HepG2 (cell line): ENCODE measurements at regions not wholly inside any gene's neighbourhood (a gene's known extent, or its start where the extent isn't known, plus 50 kb on each side); places are given as distances from the start of the nearest gene placed in this dataset.

Experiments used
- ATAC-seq: fragments of 200-7000 bp; cut with Tn5 transposase; 3 replicates; pipeline ENCODE4 v1.9.1; 2020; ENCODE audit warnings: mild to moderate bottlenecking, moderate library complexity
- BruUV-seq: library from RNA; stranded (reverse); fragments of 400-500 nt; replicated peaks from 2 replicates; lab custom pipeline; 2021; lab: Mats Ljungman, UMichigan
- CTCF ChIA-PET: fragments of 300-600 bp; formaldehyde crosslinking; extraction: SDS; loops from one replicate; lab custom pipeline; 2021; ENCODE audit warnings: low total read pairs, inconsistent platforms, low intra/inter-chr PET ratio; lab: Yijun Ruan, JAX
- POLR2A ChIA-PET: fragments of 350-600 bp; sonication (Branson Sonifier 250); formaldehyde crosslinking; loops from one replicate; lab custom pipeline; 2020; ENCODE audit warnings: antibody characterized with exemption, inconsistent platforms; lab: Yijun Ruan, JAX
- DNase-seq: peaks from one replicate; pipeline ENCODE4 v3.0.0-alpha.2; 2015; ENCODE audit warnings: low spot score
- FAIRE-seq: peaks from 3 replicates; lab custom pipeline; 2011; peaks lifted over from hg19 to GRCh38; lab: Jason Lieb, UNC
- H2AFZ ChIP-seq: one replicate; pipeline ENCODE4 v1.6.1; 2011; ENCODE audit warnings: low read length, inconsistent platforms
- H3K27ac ChIP-seq: fragments of 300-600 bp; 3 replicates; pipeline ENCODE4 v1.8.0; 2011; ENCODE audit warnings: mixed run types, mild to moderate bottlenecking, mixed read lengths, low read length, inconsistent platforms; ENCODE audit not compliant: insufficient read depth; ENCODE audit errors: extremely low read length
- H3K27me3 ChIP-seq, 2 experiments: fragments of 200-600 bp in 1 of 2; 2 replicates in 1 of 2; 3 replicates in 1 of 2; pipeline versions ENCODE4 v1.6.0 to v1.8.0; 2011; ENCODE audit warnings: low read length in 2 of 2, mild to moderate bottlenecking in 2 of 2, moderate library complexity in 2 of 2, inconsistent platforms in 1 of 2; ENCODE audit not compliant: insufficient read depth in 2 of 2, control insufficient read depth in 1 of 2
- H3K36me3 ChIP-seq, 2 experiments: fragments of 200-600 bp in 1 of 2; replicated peaks in 1 of 2; 2 replicates in 1 of 2; 3 replicates in 1 of 2; pipeline versions ENCODE4 v1.5.1 to v1.8.0; 2011; ENCODE audit warnings: low read length in 2 of 2, inconsistent platforms in 1 of 2; ENCODE audit not compliant: insufficient read depth in 2 of 2, control insufficient read depth in 1 of 2
- H3K4me1 ChIP-seq: 2 replicates; pipeline ENCODE4 v1.5.1; 2012; ENCODE audit warnings: low read length, inconsistent platforms; ENCODE audit not compliant: insufficient read depth
- H3K4me2 ChIP-seq: 2 replicates; pipeline ENCODE4 v1.6.0; 2011; ENCODE audit warnings: low read depth, low read length, inconsistent platforms
- H3K4me3 ChIP-seq, 3 experiments: fragments of 200-600 bp in 1 of 3; sonication (generic), shearing (Covaris generic) in 1 of 3; replicated peaks in 1 of 3; 2 replicates each; pipeline ENCODE4 v1.5.1; 2011 to 2016; ENCODE audit warnings: low read length in 3 of 3, inconsistent platforms in 2 of 3, low read depth in 2 of 3, mild to moderate bottlenecking in 2 of 3, control low read depth in 1 of 3, mixed read lengths in 1 of 3; ENCODE audit not compliant: insufficient read depth in 1 of 3
- H3K79me2 ChIP-seq: one replicate; pipeline ENCODE4 v1.6.1; 2011; ENCODE audit warnings: low read length, inconsistent platforms; ENCODE audit not compliant: insufficient read depth
- H3K9ac ChIP-seq: 2 replicates; pipeline ENCODE4 v1.6.0; 2011; ENCODE audit warnings: mild to moderate bottlenecking, low read depth, low read length, inconsistent platforms; ENCODE audit not compliant: insufficient read depth
- H3K9me3 ChIP-seq: 2 replicates; pipeline ENCODE4 v1.5.1; 2012; ENCODE audit warnings: mild to moderate bottlenecking, low read length
- H4K20me1 ChIP-seq: 2 replicates; pipeline ENCODE4 v1.6.0; 2011; ENCODE audit warnings: inconsistent platforms, mild to moderate bottlenecking, low read length, moderate library complexity; ENCODE audit not compliant: insufficient read depth
- GTF3A ChIP-seq: sonication (generic); formaldehyde crosslinking; conservative IDR thresholded peaks from 2 replicates; pipeline ENCODE4 v1.4.0; 2020; ENCODE audit warnings: mild to moderate bottlenecking, missing genetic modification reagents
- KMT2A ChIP-seq: sonication (generic); formaldehyde crosslinking; IDR thresholded peaks from 2 replicates; pipeline ENCODE4 v1.4.0; 2020; ENCODE audit warnings: missing genetic modification reagents
- ZNF605 ChIP-seq: sonication (generic); formaldehyde crosslinking; IDR thresholded peaks from 2 replicates; pipeline ENCODE4 v1.8.0; 2022; ENCODE audit warnings: mild to moderate bottlenecking, missing genetic modification reagents
- whole genome bisulfite sequencing: methylation state at CpG from one replicate; pipeline ENCODE4 v1.1.6; 2017; ENCODE audit warnings: low lambda C conversion rate; 5-methylcytosine and 5-hydroxymethylcytosine counted together
- in situ Hi-C: cut with HindIII; loops from 2 replicates; pipeline ENCODE4 v1.10.0; 2017; ENCODE audit warnings: low pct_unique_long_range_greater_than_20kb; ENCODE audit not compliant: extremely low pct_ligation_motif_present
- intact Hi-C: fragments of 100-400 bp; cut with micrococcal nuclease; formaldehyde crosslinking; loops from one replicate; pipeline ENCODE4 v1.10.0; 2022; ENCODE audit not compliant: unreplicated experiment
- TF ChIP-seq, protein P1 (sequence below): sonication (generic); formaldehyde crosslinking; IDR thresholded peaks from 2 replicates; pipeline ENCODE4; 2020; ENCODE audit warnings: missing genetic modification reagents, mild to moderate bottlenecking, borderline replicate concordance
- TF ChIP-seq, protein P2 (sequence below): sonication (generic); formaldehyde crosslinking; IDR thresholded peaks from 2 replicates; pipeline ENCODE4 v1.5.1; 2020; ENCODE audit warnings: missing genetic modification reagents, mild to moderate bottlenecking, borderline replicate concordance

DNA sequence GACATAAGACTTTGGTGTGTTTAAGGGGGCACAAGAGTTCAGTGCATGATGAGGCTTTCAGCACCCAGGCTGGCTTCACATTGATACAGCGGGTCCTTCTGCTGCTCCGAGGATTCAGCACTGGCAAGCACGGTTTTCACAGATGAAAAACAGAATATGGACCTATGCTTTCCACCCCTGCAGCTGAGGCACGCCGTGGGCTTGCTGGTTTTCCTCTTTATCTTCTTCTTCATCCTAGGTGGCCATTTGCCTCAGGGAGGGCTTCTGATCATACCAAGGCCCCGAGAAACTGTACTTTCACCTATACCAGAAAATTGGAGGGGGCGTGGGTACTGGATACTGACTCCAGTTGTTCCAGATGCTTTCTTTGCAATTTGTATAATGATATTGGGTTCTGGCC, 277.1 kb upstream of the ZNF32 start:
- peaks cover 0 to 20% of the 10 kb centered on the region in 2 experiments; a peak in 1 of 5 replicates for H3K27me3 ChIP-seq
- POLR2A ChIA-PET: no interaction called here
- in situ Hi-C loops: no loop called here

More for the DNA sequence above, 277.1 kb upstream of the ZNF32 start:
- H3K4me1 ChIP-seq: no peaks in the 10 kb centered on the region
- 19% methylated on average over 7 of the region's 7 CpGs for WGBS
- no peak overlapping the region for H3K27ac ChIP-seq
- no peak overlapping the region for H3K4me3 ChIP-seq
- TF ChIP-seq ZNF605 (CRISPR knock-in tag) (no peak), GTF3A (CRISPR knock-in tag) (no peak), KMT2A (no peak)
- TF ChIP-seq, protein P1, sequence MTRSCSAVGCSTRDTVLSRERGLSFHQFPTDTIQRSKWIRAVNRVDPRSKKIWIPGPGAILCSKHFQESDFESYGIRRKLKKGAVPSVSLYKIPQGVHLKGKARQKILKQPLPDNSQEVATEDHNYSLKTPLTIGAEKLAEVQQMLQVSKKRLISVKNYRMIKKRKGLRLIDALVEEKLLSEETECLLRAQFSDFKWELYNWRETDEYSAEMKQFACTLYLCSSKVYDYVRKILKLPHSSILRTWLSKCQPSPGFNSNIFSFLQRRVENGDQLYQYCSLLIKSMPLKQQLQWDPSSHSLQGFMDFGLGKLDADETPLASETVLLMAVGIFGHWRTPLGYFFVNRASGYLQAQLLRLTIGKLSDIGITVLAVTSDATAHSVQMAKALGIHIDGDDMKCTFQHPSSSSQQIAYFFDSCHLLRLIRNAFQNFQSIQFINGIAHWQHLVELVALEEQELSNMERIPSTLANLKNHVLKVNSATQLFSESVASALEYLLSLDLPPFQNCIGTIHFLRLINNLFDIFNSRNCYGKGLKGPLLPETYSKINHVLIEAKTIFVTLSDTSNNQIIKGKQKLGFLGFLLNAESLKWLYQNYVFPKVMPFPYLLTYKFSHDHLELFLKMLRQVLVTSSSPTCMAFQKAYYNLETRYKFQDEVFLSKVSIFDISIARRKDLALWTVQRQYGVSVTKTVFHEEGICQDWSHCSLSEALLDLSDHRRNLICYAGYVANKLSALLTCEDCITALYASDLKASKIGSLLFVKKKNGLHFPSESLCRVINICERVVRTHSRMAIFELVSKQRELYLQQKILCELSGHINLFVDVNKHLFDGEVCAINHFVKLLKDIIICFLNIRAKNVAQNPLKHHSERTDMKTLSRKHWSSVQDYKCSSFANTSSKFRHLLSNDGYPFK (CRISPR knock-in tag): no peak
- TF ChIP-seq, protein P2, sequence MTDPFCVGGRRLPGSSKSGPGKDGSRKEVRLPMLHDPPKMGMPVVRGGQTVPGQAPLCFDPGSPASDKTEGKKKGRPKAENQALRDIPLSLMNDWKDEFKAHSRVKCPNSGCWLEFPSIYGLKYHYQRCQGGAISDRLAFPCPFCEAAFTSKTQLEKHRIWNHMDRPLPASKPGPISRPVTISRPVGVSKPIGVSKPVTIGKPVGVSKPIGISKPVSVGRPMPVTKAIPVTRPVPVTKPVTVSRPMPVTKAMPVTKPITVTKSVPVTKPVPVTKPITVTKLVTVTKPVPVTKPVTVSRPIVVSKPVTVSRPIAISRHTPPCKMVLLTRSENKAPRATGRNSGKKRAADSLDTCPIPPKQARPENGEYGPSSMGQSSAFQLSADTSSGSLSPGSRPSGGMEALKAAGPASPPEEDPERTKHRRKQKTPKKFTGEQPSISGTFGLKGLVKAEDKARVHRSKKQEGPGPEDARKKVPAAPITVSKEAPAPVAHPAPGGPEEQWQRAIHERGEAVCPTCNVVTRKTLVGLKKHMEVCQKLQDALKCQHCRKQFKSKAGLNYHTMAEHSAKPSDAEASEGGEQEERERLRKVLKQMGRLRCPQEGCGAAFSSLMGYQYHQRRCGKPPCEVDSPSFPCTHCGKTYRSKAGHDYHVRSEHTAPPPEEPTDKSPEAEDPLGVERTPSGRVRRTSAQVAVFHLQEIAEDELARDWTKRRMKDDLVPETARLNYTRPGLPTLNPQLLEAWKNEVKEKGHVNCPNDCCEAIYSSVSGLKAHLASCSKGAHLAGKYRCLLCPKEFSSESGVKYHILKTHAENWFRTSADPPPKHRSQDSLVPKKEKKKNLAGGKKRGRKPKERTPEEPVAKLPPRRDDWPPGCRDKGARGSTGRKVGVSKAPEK (CRISPR knock-in tag): no peak
- ATAC-seq (no peak), DNase-seq (no peak), FAIRE-seq (no peak)
- no peak overlapping the region for H3K4me2 ChIP-seq
- intact Hi-C loops: loop anchor here (10.0 kb wide), 1 partner anchor 459 kb away; the partner anchor contains the start of gene CXCL12
- BruUV-seq: no TSS peak
- no peaks in the 10 kb centered on the region for H3K36me3 ChIP-seq
- no peak overlapping the region for H3K9ac ChIP-seq
- CTCF ChIA-PET: no interaction called here
- H2AFZ ChIP-seq: no peak overlapping the region
- no peaks in the 10 kb centered on the region for H4K20me1 ChIP-seq
- H3K9me3 ChIP-seq: no peaks in the 10 kb centered on the region
- no peaks in the 10 kb centered on the region for H3K79me2 ChIP-seq
